SK-N-MC (cell line): ENCODE measurements at regions not wholly inside any gene's neighbourhood (a gene's known extent, or its start where the extent isn't known, plus 50 kb on each side); places are given as distances from the start of the nearest gene placed in this dataset.

ENCODE experiments used
- EZH2 ChIP-seq: fragments of 200-600 bp; sonication (generic); IDR thresholded peaks from one replicate; pipeline ENCODE4 v1.6.1; 2017; ENCODE audit warnings: antibody characterized with exemption
- POLR2AphosphoS5 ChIP-seq: IDR thresholded peaks from 2 replicates; pipeline ENCODE4 v1.6.1; 2012; ENCODE audit warnings: mild to moderate bottlenecking, low read depth, low read length, borderline replicate concordance

DNA sequence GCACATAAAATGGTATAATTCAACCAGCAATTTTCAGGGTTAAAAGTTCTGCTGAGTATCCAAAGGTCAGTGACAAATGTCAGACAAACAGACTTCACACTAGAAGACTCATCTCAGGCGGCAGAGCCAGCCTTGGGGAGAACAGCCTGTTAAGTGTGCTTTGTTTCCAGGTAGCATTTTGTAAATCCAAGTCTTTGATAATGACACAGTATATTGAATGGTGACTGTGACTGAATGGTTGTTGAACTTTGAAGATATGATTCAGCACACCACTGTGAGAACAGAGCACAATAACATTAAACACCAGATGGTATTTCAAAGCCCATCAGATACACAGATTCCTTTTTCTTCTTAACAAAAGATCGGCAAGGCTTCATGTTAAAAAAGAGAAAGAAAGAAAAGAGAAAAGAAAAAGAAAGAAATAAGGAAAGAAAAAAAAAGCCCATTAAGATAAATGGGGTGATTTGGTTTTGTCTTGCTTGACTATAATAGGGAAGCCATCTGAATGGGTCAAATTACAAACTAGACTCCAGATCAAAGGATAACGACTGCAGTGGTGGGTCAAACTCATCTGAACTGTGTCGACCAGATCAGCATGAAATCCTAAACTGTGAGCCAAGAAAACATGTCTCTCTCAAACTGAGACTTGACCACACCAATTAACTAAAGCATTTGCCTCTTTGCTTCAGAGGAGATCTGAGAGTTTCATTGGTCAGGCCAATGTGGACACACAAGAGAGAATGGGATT lies 313.0 kb upstream of the ZNF608 start:
- TF ChIP-seq EZH2: no peak
- no peak for TF ChIP-seq POLR2AphosphoS5
